Left lung (tissue), 4 donors: ENCODE measurements at regions not wholly inside any gene's neighbourhood (a gene's known extent, or its start where the extent isn't known, plus 50 kb on each side); places are given as distances from the start of the nearest gene placed in this dataset.
A peak's percentile ranks its signal among the peaks of the same experiment; 100 is the strongest.
"Not testable (repeated sequence)": the region's sequence is repeated elsewhere in the genome, so short reads cannot be mapped to it uniquely, and the experiment has no call there.

Experiments
- ATAC-seq: fragments of 200-7000 bp; cut with Tn5 transposase; one replicate; pipeline ENCODE4 v1.9.1; 2020; ENCODE audit warnings: moderate library complexity
- DNase-seq, 4 donors: peaks; one replicate each; pipeline ENCODE4 v3.0.0-alpha.2; 2013 to 2020
- H3K27ac ChIP-seq, 2 donors: fragments of 200-600 bp; sonication (generic) in 1 of 2; one replicate each; pipeline versions ENCODE4 v1.5.0 to v1.8.0; 2020 to 2021
- H3K27me3 ChIP-seq, 2 donors: fragments of 200-600 bp; sonication (generic) in 1 of 2; one replicate each; pipeline versions ENCODE4 v1.5.0 to v1.8.0; 2020 to 2021
- H3K36me3 ChIP-seq, 2 donors: fragments of 200-600 bp; sonication (generic) in 1 of 2; one replicate each; pipeline versions ENCODE4 v1.5.0 to v1.8.0; 2020 to 2021
- H3K4me1 ChIP-seq, 2 donors: fragments of 200-600 bp; one replicate each; pipeline ENCODE4 v1.8.0; 2021
- H3K4me3 ChIP-seq, 2 donors: fragments of 200-600 bp; sonication (generic) in 1 of 2; one replicate each; pipeline versions ENCODE4 v1.5.0 to v1.8.0; 2020 to 2021; ENCODE audit warnings: mild to moderate bottlenecking in 1 of 2
- H3K9me3 ChIP-seq, 2 donors: fragments of 200-600 bp; sonication (generic) in 1 of 2; one replicate each; pipeline versions ENCODE4 v1.5.0 to v1.8.0; 2020 to 2021
- intact Hi-C, 2 donors: fragments of 100-400 bp; cut with DNase I; formaldehyde crosslinking; loops; one replicate each; pipeline versions ENCODE4 v1.11.2 to v1.14.2; 2022
- TF ChIP-seq, protein P1 (sequence below), 2 donors: fragments of 200-600 bp; sonication (generic) in 1 of 2; IDR thresholded peaks; one replicate each; pipeline versions ENCODE4 v1.5.0 to v1.8.0; 2021; ENCODE audit warnings: antibody characterized with exemption in 2 of 2
- donor health status: DM: no; HTN: yes; CAD: no.
- donor health status: DM: no; HTN: no; CAD: no.

DNA sequence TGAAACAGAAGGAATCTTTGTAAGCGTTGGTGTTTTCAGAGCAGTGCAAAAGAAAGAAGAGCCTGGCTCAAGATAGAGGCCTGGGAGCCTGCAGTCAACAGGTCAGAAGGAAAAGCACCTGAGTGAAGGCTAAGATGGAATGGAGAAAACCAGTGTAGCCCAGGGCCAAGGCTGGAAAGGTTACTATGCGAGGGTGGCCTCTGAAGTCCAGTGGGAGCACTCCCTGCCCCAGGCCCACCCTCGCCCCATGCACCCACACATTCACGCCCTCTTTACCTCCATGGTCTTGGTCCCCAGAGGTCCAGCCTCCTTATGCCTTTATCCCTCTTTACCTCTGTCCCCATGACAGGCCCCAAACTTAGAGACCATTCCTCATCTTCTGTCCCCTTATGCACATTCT is 169.2 kb upstream of the ZNF644 start:
- intact Hi-C loops, result no loop called here
- TF ChIP-seq, protein P1, sequence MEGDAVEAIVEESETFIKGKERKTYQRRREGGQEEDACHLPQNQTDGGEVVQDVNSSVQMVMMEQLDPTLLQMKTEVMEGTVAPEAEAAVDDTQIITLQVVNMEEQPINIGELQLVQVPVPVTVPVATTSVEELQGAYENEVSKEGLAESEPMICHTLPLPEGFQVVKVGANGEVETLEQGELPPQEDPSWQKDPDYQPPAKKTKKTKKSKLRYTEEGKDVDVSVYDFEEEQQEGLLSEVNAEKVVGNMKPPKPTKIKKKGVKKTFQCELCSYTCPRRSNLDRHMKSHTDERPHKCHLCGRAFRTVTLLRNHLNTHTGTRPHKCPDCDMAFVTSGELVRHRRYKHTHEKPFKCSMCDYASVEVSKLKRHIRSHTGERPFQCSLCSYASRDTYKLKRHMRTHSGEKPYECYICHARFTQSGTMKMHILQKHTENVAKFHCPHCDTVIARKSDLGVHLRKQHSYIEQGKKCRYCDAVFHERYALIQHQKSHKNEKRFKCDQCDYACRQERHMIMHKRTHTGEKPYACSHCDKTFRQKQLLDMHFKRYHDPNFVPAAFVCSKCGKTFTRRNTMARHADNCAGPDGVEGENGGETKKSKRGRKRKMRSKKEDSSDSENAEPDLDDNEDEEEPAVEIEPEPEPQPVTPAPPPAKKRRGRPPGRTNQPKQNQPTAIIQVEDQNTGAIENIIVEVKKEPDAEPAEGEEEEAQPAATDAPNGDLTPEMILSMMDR (IDR thresholded peaks at IDR 0.05), result no peak
- Histone ChIP-seq H3K4me1 (no peaks in the 10 kb centered on the region), H3K4me3 (no peak overlapping the region), H3K9me3 (no peaks in the 10 kb centered on the region), H3K36me3 (no peaks in the 10 kb centered on the region), H3K27ac (no peak overlapping the region), H3K27me3 (no peaks in the 10 kb centered on the region)
- DNase-seq, result no peak
- no peak for ATAC-seq

DNA sequence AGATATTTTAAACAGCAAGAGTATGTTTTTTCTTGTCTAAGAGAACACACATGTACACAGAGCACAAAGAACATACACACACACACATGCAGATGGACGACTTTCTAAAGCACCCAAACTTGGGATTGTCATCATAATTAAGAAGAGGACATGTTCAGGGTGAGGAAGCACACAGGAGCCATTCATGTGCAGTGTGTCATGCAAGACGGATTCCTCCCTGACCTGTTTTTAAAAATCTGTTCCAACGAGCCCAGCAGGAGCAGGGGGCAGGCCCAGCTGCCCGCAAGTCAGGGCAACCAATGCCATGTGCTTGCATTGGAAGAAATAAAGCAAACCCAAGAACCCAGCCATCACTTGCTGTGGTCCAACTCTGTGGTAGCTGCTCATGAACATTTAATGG is 167.3 kb upstream of the ZNF644 start:
- H3K27me3 ChIP-seq, result no peaks in the 10 kb centered on the region
- H3K9me3 ChIP-seq, result peaks cover 0 to 2% of the 10 kb centered on the region in 2 donors
- H3K27ac ChIP-seq, result no peak overlapping the region
- intact Hi-C loops, result no loop called here
- no peaks in the 10 kb centered on the region for H3K36me3 ChIP-seq
- H3K4me1 ChIP-seq, result no peaks in the 10 kb centered on the region
- DNase-seq (no peak), ATAC-seq (no peak)
- H3K4me3 ChIP-seq, result no peak overlapping the region
- TF ChIP-seq, protein P1 (IDR thresholded peaks at IDR 0.05), result no peak

DNA sequence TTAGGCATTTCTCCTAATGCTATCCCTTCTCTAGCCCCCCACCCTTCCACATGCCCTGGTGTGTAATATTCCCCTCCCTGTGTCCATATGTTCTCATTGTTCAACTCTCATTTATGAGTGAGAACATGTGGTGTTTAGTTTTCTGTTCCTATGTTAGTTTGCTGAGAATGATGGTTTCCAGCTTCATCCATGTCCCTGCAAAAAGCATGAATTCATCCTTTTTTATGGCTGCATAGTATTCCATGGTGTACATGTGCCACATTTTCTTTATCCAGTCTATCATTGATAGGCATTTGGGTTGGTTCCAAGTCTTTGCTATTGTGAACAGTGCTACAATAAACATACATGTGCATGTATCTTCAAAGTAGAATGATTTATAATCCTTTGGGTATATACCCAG is 161.0 kb upstream of the ZNF644 start:
- H3K4me3 ChIP-seq, H3K27ac ChIP-seq, H3K9me3 ChIP-seq, DNase-seq, H3K36me3 ChIP-seq, intact Hi-C loops, ATAC-seq, H3K4me1 ChIP-seq, H3K27me3 ChIP-seq: not testable (repeated sequence)

DNA sequence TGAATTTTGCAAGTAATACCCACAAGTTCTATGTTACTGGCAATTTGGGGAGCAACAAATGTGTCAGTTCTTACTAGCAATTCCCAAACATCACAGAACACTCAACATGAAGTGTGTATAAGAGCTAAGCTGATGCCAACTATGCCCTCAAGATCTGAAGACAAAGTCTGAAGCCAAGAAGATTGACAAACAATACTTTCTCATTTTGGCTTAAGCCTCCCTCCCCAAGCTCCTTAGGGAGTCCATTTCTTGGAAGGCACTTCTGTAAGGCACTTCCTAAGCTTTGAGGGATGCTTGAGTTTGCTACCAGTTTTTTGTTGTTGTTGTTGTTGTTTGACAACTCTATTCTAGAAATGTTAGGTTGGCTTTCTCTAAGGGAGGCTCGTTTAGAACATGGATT is 154.4 kb upstream of the ZNF644 start:
- intact Hi-C loops, result loop anchor here in 1 of 2 donors (10.0 kb wide), 1 partner anchor 229 kb away; the partner anchor contains the start of gene HFM1
- Histone ChIP-seq H3K36me3 (no peaks in the 10 kb centered on the region), H3K27ac (no peak overlapping the region), H3K4me1 (no peaks in the 10 kb centered on the region), H3K9me3 (no peaks in the 10 kb centered on the region), H3K27me3 (peaks cover 0 to 46% of the 10 kb centered on the region in 2 donors), H3K4me3 (no peak overlapping the region)
- TF ChIP-seq, protein P1 (IDR thresholded peaks at IDR 0.05), result no peak
- DNase-seq (no peak), ATAC-seq (peak; percentile 53)

DNA sequence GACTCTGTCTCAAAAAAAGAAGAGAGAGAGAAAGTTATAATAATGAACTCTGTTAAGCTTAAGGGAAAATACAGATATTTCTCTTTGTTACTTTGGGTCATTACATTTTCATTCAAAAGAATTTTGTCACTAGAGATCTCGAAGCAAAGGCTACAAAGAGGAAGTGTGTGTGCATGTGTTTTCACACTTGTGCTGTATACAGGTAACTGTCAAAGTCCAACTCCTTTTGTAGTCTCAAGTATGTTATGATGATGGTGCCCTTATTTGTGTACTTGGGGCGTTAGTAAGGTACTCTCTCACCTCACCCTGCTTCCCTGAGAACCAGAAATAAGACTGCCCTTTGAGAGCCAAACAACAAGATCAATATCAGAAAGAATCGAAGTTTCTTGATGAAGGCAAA is 152.9 kb upstream of the ZNF644 start:
- no peak for ATAC-seq
- Histone ChIP-seq H3K27ac (no peak overlapping the region), H3K4me3 (no peak overlapping the region), H3K9me3 (no peaks in the 10 kb centered on the region), H3K4me1 (no peaks in the 10 kb centered on the region), H3K36me3 (no peaks in the 10 kb centered on the region), H3K27me3 (peaks cover 0 to 47% of the 10 kb centered on the region in 2 donors)
- TF ChIP-seq, protein P1 (IDR thresholded peaks at IDR 0.05), result no peak
- no peak for DNase-seq
- intact Hi-C loops, result loop anchor here in 1 of 2 donors (10.0 kb wide), 1 partner anchor 230 kb away; the partner anchor contains the start of gene HFM1

DNA sequence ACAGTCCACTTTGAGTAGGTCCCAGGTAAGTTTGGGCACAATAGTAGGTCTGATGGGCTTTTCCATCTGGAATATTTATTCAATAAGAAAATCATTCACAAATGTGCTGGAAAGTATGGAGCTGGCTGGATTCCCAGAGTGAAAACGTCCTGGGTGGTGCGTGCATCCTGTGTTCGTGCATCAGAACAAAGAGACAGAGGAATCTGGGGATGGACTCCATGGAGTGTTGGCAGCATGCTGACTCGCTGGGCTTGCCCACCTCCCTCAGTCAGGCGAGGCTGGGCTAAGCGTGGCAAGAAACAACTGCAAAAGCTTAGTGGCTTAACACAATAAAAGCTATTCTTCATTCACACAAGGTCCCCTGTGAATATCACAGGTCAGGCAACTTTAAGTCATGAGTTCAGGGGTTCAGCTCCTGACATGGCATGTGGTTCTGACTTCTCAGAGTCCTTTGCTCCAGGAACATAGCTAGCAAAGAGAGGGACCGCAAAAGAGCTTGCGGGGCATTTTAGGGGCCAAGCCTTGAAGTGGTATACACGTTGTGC is 151.6 kb upstream of the ZNF644 start:
- Histone ChIP-seq H3K9me3 (no peaks in the 10 kb centered on the region), H3K4me3 (no peak overlapping the region), H3K4me1 (no peaks in the 10 kb centered on the region), H3K27ac (no peak overlapping the region), H3K36me3 (no peaks in the 10 kb centered on the region), H3K27me3 (peaks cover 0 to 47% of the 10 kb centered on the region in 2 donors)
- TF ChIP-seq, protein P1 (IDR thresholded peaks at IDR 0.05), result no peak
- DNase-seq (peak in 1 of 4 donors; percentile 30), ATAC-seq (no peak)
- intact Hi-C loops, result loop anchor here in 1 of 2 donors (10.0 kb wide), 1 partner anchor 231 kb away; the partner anchor contains the start of gene HFM1
